Karpas-422 (cell line): ENCODE measurements at regions not wholly inside any gene's neighbourhood (a gene's known extent, or its start where the extent isn't known, plus 50 kb on each side); places are given as distances from the start of the nearest gene placed in this dataset.

Experiments used
- DNase-seq: peaks from one replicate; pipeline ENCODE4 v3.0.0-alpha.2; 2015
- H2AFZ ChIP-seq: fragments of 200-600 bp; sonication (generic); 2 replicates; pipeline ENCODE4 v1.6.1; 2014; ENCODE audit warnings: antibody characterized with exemption, low read length, mixed read lengths
- H3K27ac ChIP-seq: fragments of 200-600 bp; sonication (generic); 2 replicates; pipeline ENCODE4 v1.5.1; 2014; ENCODE audit warnings: mild to moderate bottlenecking, low read length, moderate library complexity
- H3K27me3 ChIP-seq: fragments of 200-600 bp; sonication (generic); 2 replicates; pipeline ENCODE4 v1.6.1; 2014; ENCODE audit warnings: low read length, mixed read lengths
- H3K36me3 ChIP-seq: fragments of 200-600 bp; sonication (generic); 2 replicates; pipeline ENCODE4 v1.6.1; 2014; ENCODE audit warnings: low read length, mixed read lengths; ENCODE audit not compliant: insufficient read depth
- H3K4me1 ChIP-seq: fragments of 200-600 bp; sonication (generic); 2 replicates; pipeline ENCODE4 v1.6.1; 2014; ENCODE audit warnings: mild to moderate bottlenecking, low read length, mixed read lengths
- H3K4me2 ChIP-seq: fragments of 200-600 bp; sonication (generic); 2 replicates; pipeline ENCODE4 v1.6.1; 2014; ENCODE audit warnings: low read length, low read depth, mild to moderate bottlenecking; ENCODE audit not compliant: poor library complexity, severe bottlenecking
- H3K4me3 ChIP-seq: fragments of 200-600 bp; sonication (generic); 2 replicates; pipeline ENCODE4 v1.5.1; 2014; ENCODE audit warnings: mild to moderate bottlenecking, antibody characterized with exemption, low read length, mixed read lengths
- H3K79me2 ChIP-seq: fragments of 200-600 bp; sonication (generic); 2 replicates; pipeline ENCODE4 v1.6.1; 2014; ENCODE audit warnings: mild to moderate bottlenecking, low read length, mixed read lengths
- H3K9ac ChIP-seq: fragments of 200-600 bp; sonication (generic); 2 replicates; pipeline ENCODE4 v1.6.0; 2014; ENCODE audit warnings: low read length
- H3K9me2 ChIP-seq: fragments of 200-600 bp; sonication (generic), shearing (Covaris generic); replicated peaks from 2 replicates; pipeline ENCODE4 v1.6.0; 2014; ENCODE audit warnings: mild to moderate bottlenecking, low read length, moderate library complexity; ENCODE audit not compliant: insufficient read depth
- H3K9me3 ChIP-seq: fragments of 300-700, 200-600 bp; sonication (generic); 2 replicates; pipeline ENCODE4 v1.6.1; 2014; ENCODE audit warnings: low read length, mixed read lengths
- H4K20me1 ChIP-seq: fragments of 200-600 bp; sonication (generic); 2 replicates; pipeline ENCODE4 v1.6.1; 2014; ENCODE audit warnings: mild to moderate bottlenecking, antibody characterized with exemption, low read length, low read depth; ENCODE audit not compliant: insufficient read depth

DNA sequence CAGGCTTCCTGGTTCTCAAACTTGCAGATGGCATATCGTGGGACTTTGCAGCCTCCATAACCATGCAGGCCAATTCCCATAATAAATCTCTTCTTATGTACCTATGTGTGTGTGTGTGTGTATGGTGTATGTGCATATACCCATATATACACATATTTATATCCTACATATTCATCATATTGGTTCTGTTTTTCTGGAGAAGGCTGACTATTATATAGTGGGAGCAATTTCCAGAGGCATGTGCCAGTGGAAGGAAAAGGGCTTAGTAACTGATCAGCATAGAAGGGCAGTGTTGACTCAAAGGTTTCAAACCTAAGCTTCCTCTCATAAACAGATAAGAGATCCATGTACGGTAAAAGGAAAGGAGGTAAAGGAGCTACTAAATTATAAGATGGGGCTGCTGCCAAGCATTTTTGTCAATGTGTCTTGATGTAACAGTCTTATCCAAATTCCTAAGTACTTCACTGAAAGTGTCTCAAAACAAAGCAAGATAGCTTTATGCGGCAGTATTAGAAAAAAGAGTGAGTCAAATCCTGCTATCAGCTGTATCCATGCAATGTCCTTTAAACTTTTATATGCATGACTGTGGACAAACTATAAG, 432.1 kb downstream of the TBC1D4 start:
- no peaks in the 10 kb centered on the region for H3K79me2 ChIP-seq
- no peak overlapping the region for H3K27ac ChIP-seq
- no peak overlapping the region for H2AFZ ChIP-seq
- no peaks in the 10 kb centered on the region for H3K27me3 ChIP-seq
- H3K4me1 ChIP-seq = no peaks in the 10 kb centered on the region
- H3K9me3 ChIP-seq = no peaks in the 10 kb centered on the region
- DNase-seq = no peak
- no peaks in the 10 kb centered on the region for H3K36me3 ChIP-seq
- H3K9me2 ChIP-seq = no peaks in the 10 kb centered on the region
- H3K4me3 ChIP-seq = no peak overlapping the region
- no peak overlapping the region for H3K9ac ChIP-seq
- no peaks in the 10 kb centered on the region for H4K20me1 ChIP-seq
- no peak overlapping the region for H3K4me2 ChIP-seq

DNA sequence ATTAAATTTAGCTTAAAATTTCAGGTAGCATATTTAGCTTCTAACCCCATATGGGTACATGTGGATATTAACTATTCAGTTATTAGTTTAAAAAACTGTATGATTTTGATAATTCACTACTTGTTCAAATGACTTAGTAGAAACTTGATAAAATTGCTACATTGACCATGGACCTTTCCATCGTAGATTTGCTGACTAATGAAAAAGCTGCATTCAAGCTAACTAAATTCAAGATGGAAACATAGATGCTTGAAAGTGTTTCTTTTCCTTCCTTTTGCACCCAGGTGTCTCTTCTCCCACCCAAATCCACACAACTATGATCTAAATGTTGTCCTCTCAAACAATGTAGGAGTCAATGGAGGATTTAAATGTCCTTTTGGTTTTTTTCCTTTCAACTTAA, 439.2 kb downstream of the TBC1D4 start:
- Histone ChIP-seq H3K36me3 (no peaks in the 10 kb centered on the region), H3K9me2 (no peaks in the 10 kb centered on the region), H3K4me2 (no peak overlapping the region), H2AFZ (no peak overlapping the region), H4K20me1 (no peaks in the 10 kb centered on the region), H3K4me3 (no peak overlapping the region), H3K4me1 (no peaks in the 10 kb centered on the region), H3K9me3 (no peaks in the 10 kb centered on the region), H3K9ac (no peak overlapping the region), H3K27me3 (no peaks in the 10 kb centered on the region), H3K27ac (no peak overlapping the region), H3K79me2 (no peaks in the 10 kb centered on the region)
- DNase-seq = no peak

GRCh38 chr13:75038393-75039113, 443.4 kb downstream of the TBC1D4 start:
- Histone ChIP-seq H2AFZ (no peak overlapping the region), H3K9ac (no peak overlapping the region), H3K9me2 (no peaks in the 10 kb centered on the region), H3K36me3 (no peaks in the 10 kb centered on the region), H3K9me3 (no peaks in the 10 kb centered on the region), H4K20me1 (no peaks in the 10 kb centered on the region), H3K4me2 (no peak overlapping the region), H3K27me3 (no peaks in the 10 kb centered on the region), H3K4me1 (no peaks in the 10 kb centered on the region), H3K27ac (no peak overlapping the region), H3K79me2 (no peaks in the 10 kb centered on the region), H3K4me3 (no peak overlapping the region)
- no peak for DNase-seq

DNA sequence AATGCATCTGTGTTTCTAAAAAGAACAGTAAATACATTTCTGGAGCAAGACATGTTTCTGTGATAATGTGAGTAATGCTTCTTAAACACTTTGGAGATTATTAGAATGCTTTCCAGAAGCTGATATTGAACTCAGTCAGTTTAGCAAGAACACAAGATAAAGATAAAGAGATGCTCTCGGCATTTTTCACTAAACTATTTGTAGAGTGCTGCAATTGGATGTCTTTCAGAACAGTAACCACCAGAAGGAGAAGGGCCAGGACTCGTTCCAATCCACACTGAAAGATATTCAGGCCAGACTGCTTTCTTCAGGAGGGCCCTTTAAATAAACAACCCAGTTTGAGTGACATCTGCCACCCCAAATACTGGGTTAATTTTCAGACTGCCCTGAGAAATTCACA, 456.0 kb downstream of the TBC1D4 start:
- H3K4me2 ChIP-seq = no peak overlapping the region
- no peak overlapping the region for H2AFZ ChIP-seq
- no peak overlapping the region for H3K9ac ChIP-seq
- no peaks in the 10 kb centered on the region for H4K20me1 ChIP-seq
- no peaks in the 10 kb centered on the region for H3K27me3 ChIP-seq
- no peaks in the 10 kb centered on the region for H3K9me3 ChIP-seq
- no peaks in the 10 kb centered on the region for H3K9me2 ChIP-seq
- no peak overlapping the region for H3K27ac ChIP-seq
- DNase-seq = no peak
- no peak overlapping the region for H3K4me3 ChIP-seq
- H3K79me2 ChIP-seq = no peaks in the 10 kb centered on the region
- H3K4me1 ChIP-seq = no peaks in the 10 kb centered on the region
- H3K36me3 ChIP-seq = no peaks in the 10 kb centered on the region

DNA sequence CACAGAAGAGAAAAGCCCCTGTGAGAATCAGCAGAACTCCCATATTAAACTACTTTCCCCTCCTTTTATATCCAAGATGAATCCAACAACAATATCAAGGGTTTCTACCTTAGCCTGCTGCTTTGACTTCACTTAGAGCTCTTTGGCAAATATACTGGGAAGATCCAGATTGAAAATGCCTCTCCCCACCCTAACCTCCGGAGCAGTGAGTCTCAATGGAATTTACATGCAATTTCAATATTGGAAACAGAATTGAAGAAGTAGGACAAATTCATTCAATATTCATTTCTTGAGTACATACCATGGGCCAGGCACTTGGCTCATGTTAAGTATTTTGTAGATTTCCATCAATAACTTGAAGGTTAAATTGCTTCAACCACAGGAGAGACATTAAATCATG, 457.4 kb downstream of the TBC1D4 start:
- no peaks in the 10 kb centered on the region for H3K36me3 ChIP-seq
- no peaks in the 10 kb centered on the region for H3K4me1 ChIP-seq
- no peaks in the 10 kb centered on the region for H3K27me3 ChIP-seq
- H4K20me1 ChIP-seq = no peaks in the 10 kb centered on the region
- no peak overlapping the region for H3K9ac ChIP-seq
- no peak overlapping the region for H3K4me2 ChIP-seq
- H3K4me3 ChIP-seq = no peak overlapping the region
- H3K9me3 ChIP-seq = no peaks in the 10 kb centered on the region
- H3K27ac ChIP-seq = no peak overlapping the region
- no peaks in the 10 kb centered on the region for H3K79me2 ChIP-seq
- DNase-seq = no peak
- no peak overlapping the region for H2AFZ ChIP-seq
- H3K9me2 ChIP-seq = no peaks in the 10 kb centered on the region

DNA sequence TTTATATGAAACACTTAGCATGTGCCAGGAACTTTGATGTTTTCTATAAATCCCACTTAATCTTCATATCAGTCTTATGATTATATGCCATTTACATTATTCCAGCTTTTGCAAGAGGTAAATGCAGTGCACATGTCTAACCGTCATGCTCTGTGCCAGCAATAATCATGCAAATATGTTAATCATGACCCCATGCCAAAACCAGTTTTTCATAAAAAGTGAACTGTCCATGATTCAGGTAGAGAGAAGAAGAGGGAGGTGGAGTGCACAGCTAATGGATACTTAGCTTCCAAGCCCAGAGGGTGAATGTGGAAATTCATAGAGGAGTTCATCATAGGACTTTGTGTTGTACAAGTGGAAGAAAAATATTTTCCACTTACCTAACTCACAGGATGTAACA, 458.4 kb downstream of the TBC1D4 start:
- H4K20me1 ChIP-seq = no peaks in the 10 kb centered on the region
- no peak overlapping the region for H3K9ac ChIP-seq

DNA sequence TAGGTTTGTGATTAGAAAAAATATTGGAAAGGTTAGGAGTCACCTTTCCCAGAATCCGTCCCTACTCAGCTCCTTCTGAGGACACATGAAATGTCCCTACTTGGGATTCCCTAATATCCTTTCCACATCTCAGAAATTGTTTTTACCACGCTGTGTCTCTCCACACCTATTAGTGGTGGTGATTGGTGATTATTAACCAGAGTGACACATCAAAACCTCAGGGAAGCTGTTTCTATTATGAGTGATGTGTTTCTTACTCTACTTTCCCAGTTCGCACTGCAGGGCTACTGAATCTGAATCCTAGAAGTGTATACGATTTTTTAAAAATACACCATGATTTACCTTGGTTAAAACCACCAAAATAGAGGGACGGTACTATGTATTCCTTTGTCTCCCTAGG, 460.8 kb downstream of the TBC1D4 start:
- Histone ChIP-seq H3K36me3 (no peaks in the 10 kb centered on the region), H3K9me2 (no peaks in the 10 kb centered on the region)

More for the DNA sequence above, 458.4 kb downstream of the TBC1D4 start:
- Histone ChIP-seq H3K27me3 (no peaks in the 10 kb centered on the region), H3K4me3 (no peak overlapping the region), H3K36me3 (no peaks in the 10 kb centered on the region), H2AFZ (no peak overlapping the region), H3K79me2 (no peaks in the 10 kb centered on the region), H3K9me2 (no peaks in the 10 kb centered on the region), H3K4me1 (no peaks in the 10 kb centered on the region), H3K9me3 (no peaks in the 10 kb centered on the region), H3K27ac (no peak overlapping the region), H3K4me2 (no peak overlapping the region)
- no peak for DNase-seq

GRCh38 chr13:75016225-75016624, 465.7 kb downstream of the TBC1D4 start:
- DNase-seq = no peak
- Histone ChIP-seq H2AFZ (no peak overlapping the region), H3K4me2 (no peak overlapping the region), H3K4me3 (no peak overlapping the region), H3K9me3 (no peaks in the 10 kb centered on the region), H3K4me1 (no peaks in the 10 kb centered on the region), H3K9ac (no peak overlapping the region), H3K9me2 (no peaks in the 10 kb centered on the region), H3K27me3 (no peaks in the 10 kb centered on the region), H4K20me1 (no peaks in the 10 kb centered on the region), H3K36me3 (no peaks in the 10 kb centered on the region), H3K79me2 (no peaks in the 10 kb centered on the region), H3K27ac (no peak overlapping the region)

More for the DNA sequence above, 460.8 kb downstream of the TBC1D4 start:
- H3K4me3 ChIP-seq = no peak overlapping the region
- no peaks in the 10 kb centered on the region for H3K27me3 ChIP-seq
- H4K20me1 ChIP-seq = no peaks in the 10 kb centered on the region
- no peak for DNase-seq
- no peak overlapping the region for H2AFZ ChIP-seq
- no peak overlapping the region for H3K4me2 ChIP-seq
- no peak overlapping the region for H3K9ac ChIP-seq
- H3K9me3 ChIP-seq = no peaks in the 10 kb centered on the region
- no peak overlapping the region for H3K27ac ChIP-seq
- no peaks in the 10 kb centered on the region for H3K4me1 ChIP-seq
- H3K79me2 ChIP-seq = no peaks in the 10 kb centered on the region
